SK-N-SH treated with all-trans-retinoic acid at 6 μM for 48 hours (cell line): ENCODE measurements at regions not wholly inside any gene's neighbourhood (a gene's known extent, or its start where the extent isn't known, plus 50 kb on each side); places are given as distances from the start of the nearest gene placed in this dataset.
"Not testable (repeated sequence)": the region's sequence is repeated elsewhere in the genome, so short reads cannot be mapped to it uniquely, and the experiment has no call there.

Experiments
- ARNTL ChIP-seq: fragments of 450-650 bp; formaldehyde crosslinking; IDR thresholded peaks from 2 replicates; pipeline ENCODE4 v1.5.0; 2020; ENCODE audit warnings: low read depth, mild to moderate bottlenecking, moderate library complexity, borderline replicate concordance
- CSDC2 ChIP-seq: fragments of 250-450 bp; sonication (Bioruptor Pico); IDR thresholded peaks from 2 replicates; pipeline ENCODE4 v1.5.0; 2020; ENCODE audit warnings: mild to moderate bottlenecking, moderate library complexity
- PATZ1 ChIP-seq: fragments of 250-450 bp; sonication (Bioruptor Pico); IDR thresholded peaks from 2 replicates; pipeline ENCODE4 v1.8.0; 2020; ENCODE audit warnings: mild to moderate bottlenecking, moderate library complexity, borderline replicate concordance
- RARB ChIP-seq: fragments of 250-450 bp; sonication (Bioruptor Pico); IDR thresholded peaks from 2 replicates; pipeline ENCODE4 v1.8.0; 2021; ENCODE audit warnings: mild to moderate bottlenecking, moderate library complexity
- ZFP3 ChIP-seq: fragments of 250-450 bp; sonication (Bioruptor Pico); IDR thresholded peaks from 2 replicates; pipeline ENCODE4 v1.5.0; 2020; ENCODE audit warnings: mild to moderate bottlenecking, moderate library complexity
- ZNF565 ChIP-seq: fragments of 450-650 bp; formaldehyde crosslinking; conservative IDR thresholded peaks from 2 replicates; pipeline ENCODE4 v1.5.0; 2020; ENCODE audit warnings: low read depth, mild to moderate bottlenecking, moderate library complexity
- ZNF70 ChIP-seq: fragments of 450-650 bp; formaldehyde crosslinking; IDR thresholded peaks from 2 replicates; pipeline ENCODE4 v1.5.0; 2020; ENCODE audit warnings: mild to moderate bottlenecking, moderate library complexity
- TF ChIP-seq, protein P1 (sequence below): fragments of 250-450 bp; sonication (Bioruptor Pico); IDR thresholded peaks from 2 replicates; pipeline ENCODE4 v1.5.1; 2020; ENCODE audit warnings: low read depth, mild to moderate bottlenecking, moderate library complexity
- TF ChIP-seq, protein P2 (sequence below): fragments of 250-450 bp; sonication (Bioruptor Pico); IDR thresholded peaks from 2 replicates; pipeline ENCODE4 v1.5.0; 2020; ENCODE audit warnings: mild to moderate bottlenecking, moderate library complexity

GRCh38 chr13:103599870-103600269, 533.7 kb upstream of the SLC10A2 start:
- TF ChIP-seq ZNF70 (CRISPR knock-in tag); PATZ1; ARNTL (CRISPR knock-in tag); ZNF565; ZFP3 (CRISPR knock-in tag); CSDC2 (CRISPR knock-in tag); RARB (CRISPR knock-in tag): not testable (repeated sequence)
- TF ChIP-seq, protein P1, sequence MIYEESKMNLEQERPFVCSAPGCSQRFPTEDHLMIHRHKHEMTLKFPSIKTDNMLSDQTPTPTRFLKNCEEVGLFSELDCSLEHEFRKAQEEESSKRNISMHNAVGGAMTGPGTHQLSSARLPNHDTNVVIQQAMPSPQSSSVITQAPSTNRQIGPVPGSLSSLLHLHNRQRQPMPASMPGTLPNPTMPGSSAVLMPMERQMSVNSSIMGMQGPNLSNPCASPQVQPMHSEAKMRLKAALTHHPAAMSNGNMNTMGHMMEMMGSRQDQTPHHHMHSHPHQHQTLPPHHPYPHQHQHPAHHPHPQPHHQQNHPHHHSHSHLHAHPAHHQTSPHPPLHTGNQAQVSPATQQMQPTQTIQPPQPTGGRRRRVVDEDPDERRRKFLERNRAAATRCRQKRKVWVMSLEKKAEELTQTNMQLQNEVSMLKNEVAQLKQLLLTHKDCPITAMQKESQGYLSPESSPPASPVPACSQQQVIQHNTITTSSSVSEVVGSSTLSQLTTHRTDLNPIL: not testable (repeated sequence)
- TF ChIP-seq, protein P2, sequence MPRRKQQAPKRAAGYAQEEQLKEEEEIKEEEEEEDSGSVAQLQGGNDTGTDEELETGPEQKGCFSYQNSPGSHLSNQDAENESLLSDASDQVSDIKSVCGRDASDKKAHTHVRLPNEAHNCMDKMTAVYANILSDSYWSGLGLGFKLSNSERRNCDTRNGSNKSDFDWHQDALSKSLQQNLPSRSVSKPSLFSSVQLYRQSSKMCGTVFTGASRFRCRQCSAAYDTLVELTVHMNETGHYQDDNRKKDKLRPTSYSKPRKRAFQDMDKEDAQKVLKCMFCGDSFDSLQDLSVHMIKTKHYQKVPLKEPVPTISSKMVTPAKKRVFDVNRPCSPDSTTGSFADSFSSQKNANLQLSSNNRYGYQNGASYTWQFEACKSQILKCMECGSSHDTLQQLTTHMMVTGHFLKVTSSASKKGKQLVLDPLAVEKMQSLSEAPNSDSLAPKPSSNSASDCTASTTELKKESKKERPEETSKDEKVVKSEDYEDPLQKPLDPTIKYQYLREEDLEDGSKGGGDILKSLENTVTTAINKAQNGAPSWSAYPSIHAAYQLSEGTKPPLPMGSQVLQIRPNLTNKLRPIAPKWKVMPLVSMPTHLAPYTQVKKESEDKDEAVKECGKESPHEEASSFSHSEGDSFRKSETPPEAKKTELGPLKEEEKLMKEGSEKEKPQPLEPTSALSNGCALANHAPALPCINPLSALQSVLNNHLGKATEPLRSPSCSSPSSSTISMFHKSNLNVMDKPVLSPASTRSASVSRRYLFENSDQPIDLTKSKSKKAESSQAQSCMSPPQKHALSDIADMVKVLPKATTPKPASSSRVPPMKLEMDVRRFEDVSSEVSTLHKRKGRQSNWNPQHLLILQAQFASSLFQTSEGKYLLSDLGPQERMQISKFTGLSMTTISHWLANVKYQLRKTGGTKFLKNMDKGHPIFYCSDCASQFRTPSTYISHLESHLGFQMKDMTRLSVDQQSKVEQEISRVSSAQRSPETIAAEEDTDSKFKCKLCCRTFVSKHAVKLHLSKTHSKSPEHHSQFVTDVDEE (CRISPR knock-in tag): not testable (repeated sequence)
